ENCODE measurements at regions not wholly inside any gene's neighbourhood (a gene's known extent, or its start where the extent isn't known, plus 50 kb on each side); places are given as distances from the start of the nearest gene placed in this dataset.

- DNase-seq (ENCODE audit: low spot score) = no peak
- intact Hi-C loops (cut with DNase I) = no loop called here
Observed at GRCh38 chr6:22845467-22845866, 276.1 kb downstream of the HDGFL1 start.

DNA sequence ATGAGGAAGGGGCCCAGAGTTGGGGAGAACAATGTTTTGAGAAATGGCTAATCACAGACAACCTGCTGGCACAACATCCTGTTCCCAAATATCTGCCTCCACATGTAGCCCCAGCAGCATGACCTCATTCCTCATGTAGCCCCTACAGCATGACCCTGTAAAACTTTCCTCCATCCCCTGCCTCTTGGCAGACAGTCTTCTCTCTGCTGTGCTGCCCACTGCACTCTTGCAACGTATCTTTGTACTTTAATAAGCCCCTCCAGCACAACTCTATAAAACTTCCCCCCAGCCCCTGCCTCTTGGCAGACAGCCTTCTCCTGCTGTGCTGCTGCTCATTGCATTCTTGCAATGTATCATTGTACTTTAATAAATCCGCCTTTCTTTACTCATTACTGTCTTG is 278.8 kb downstream of the HDGFL1 start:
- no peak for DNase-seq (ENCODE audit: low spot score)
- intact Hi-C loops (cut with DNase I) = no loop called here

- no peak for DNase-seq (ENCODE audit: low spot score)
- intact Hi-C loops (cut with DNase I) = no loop called here
Observed at GRCh38 chr6:22849921-22850320, 280.6 kb downstream of the HDGFL1 start.

DNA sequence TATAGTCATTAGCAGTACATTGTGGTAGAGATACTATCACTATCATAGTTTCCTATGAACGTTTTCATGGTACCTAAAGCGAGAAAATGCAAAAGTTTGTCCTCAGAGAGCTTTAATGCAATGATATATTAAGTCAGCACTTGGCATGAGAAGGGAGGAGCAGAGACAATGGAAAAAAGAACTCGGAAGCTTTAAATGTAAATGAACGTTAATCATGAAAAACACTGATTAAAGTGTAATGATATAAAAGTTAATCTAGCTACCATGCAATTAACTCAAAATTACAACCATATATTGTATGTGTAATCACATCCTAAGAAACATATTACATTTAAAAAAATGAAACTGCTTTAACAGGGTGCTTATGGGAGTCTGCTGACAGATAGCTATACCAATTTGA is 282.7 kb downstream of the HDGFL1 start:
- intact Hi-C loops (cut with DNase I) = no loop called here
- no peak for DNase-seq (ENCODE audit: low spot score)

DNA sequence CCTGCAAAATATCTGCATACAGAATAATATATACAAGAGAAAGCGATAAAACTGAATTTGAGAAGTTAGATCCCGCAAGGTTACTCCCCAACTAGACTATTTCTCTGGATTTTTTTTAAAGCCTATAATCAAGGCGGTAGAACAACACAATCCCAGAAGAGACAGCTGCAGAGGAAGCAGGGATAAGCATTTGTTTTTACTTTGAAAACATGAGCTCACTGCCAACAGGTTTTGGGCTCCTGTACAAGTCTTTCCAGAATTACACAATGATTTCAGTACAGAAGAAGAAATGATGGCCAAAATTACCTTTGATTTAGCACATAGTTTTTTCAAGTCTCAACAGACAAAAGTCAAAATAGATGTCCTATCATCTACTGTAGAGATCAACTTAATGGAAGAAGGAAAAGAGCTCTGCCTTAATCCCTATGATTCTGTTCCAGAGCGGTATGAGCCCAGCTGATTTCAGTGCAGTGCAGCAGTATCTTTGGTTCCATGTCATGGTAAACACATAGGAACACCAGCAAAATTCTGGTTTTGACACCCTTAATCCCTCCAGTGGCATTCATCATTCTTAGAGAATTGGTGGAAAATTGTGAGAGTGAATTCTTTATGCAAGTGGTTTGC is 304.3 kb downstream of the HDGFL1 start:
- DNase-seq (ENCODE audit: low spot score) = no peak
- intact Hi-C loops (cut with DNase I) = no loop called here

- intact Hi-C loops (cut with DNase I) = loop anchor here in 1 of 2 donors (2.0 kb wide), 1 partner anchor 47 kb away; no protein-coding TSS in a partner anchor
- DNase-seq (ENCODE audit: low spot score) = no peak
Observed at GRCh38 chr6:22875845-22876244, 306.5 kb downstream of the HDGFL1 start.

GRCh38 chr6:22878324-22878701 is 308.9 kb downstream of the HDGFL1 start:
- intact Hi-C loops (cut with DNase I) = no loop called here
- no peak for DNase-seq (ENCODE audit: low spot score)

DNA sequence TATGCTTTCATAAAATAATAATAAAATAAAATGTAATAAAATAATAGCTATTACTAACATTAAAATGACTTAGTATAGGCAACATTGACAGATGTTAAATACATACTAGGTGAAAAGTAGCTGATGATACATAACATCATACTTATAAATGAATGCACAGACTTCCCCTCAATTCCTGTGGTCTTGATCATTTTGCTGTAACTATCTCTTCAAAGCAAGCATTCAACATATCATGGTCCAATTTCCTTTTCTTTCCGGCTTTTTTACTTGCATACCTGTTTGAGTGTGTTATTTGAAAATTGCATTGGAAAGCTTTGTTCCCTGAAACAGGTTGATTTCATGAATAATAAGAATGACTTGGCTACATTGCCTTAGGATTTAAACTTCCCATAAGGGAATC is 309.3 kb downstream of the HDGFL1 start:
- no peak for DNase-seq (ENCODE audit: low spot score)
- intact Hi-C loops (cut with DNase I) = no loop called here

GRCh38 chr6:22880686-22881433 is 311.5 kb downstream of the HDGFL1 start:
- intact Hi-C loops (cut with DNase I) = loop anchor here in 1 of 2 donors (5.0 kb wide), 1 partner anchor 814 kb away; no protein-coding TSS in a partner anchor
- no peak for DNase-seq (ENCODE audit: low spot score)

DNA sequence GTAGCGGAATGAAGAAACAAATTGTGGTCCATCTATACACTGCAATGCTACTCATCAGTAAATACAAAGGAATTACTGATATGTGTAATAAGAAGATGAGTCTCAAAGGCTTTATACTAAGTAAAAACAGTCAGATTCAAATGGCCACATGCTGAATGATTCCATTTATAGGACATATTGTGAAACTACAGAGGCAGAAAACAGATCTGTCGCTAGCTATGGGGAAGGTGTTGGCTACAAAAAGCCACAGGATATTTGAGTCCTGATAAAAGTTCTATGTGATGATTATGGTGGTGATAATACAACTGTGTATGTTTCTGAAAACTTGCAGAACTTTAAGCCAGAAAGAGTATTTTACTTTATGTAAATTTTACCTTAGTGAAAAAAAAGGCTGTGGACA is 313.2 kb downstream of the HDGFL1 start:
- DNase-seq (ENCODE audit: low spot score) = no peak
- intact Hi-C loops (cut with DNase I) = loop anchor here in 1 of 2 donors (5.0 kb wide), 1 partner anchor 815 kb away; no protein-coding TSS in a partner anchor

DNA sequence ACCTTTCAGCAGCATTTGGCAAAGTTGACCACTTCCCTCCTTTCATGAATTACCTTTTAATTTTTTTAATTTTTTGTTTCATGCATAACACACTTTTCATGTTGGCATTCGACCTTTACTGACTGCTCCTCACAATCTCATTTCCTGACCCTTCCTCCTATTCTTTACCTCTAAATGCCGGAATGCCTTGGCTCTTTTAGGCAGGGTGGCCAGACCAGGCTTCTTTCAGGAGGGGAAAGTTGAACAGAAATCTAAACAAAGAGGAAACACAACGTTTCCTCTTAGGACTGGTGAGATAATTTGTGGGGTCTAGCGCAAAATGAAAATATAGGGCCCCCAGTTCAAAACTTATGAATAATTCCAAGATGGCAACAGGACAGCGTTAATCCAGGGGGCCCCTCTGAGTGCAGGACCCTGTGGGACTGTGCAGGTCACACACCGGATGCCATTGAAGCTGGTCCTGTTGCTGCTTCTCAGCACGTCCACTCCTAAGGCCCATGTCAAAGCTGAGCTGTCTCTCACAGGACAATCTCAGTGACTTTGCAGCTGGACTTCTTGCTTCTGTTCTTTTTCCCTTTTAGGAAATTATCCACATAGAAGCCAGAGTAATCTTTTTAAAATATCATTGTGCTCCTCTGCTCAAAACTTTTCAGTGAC is 313.8 kb downstream of the HDGFL1 start:
- intact Hi-C loops (cut with DNase I) = loop anchor here in 1 of 2 donors (5.0 kb wide), 1 partner anchor 816 kb away; no protein-coding TSS in a partner anchor
- no peak for DNase-seq (ENCODE audit: low spot score)

DNA sequence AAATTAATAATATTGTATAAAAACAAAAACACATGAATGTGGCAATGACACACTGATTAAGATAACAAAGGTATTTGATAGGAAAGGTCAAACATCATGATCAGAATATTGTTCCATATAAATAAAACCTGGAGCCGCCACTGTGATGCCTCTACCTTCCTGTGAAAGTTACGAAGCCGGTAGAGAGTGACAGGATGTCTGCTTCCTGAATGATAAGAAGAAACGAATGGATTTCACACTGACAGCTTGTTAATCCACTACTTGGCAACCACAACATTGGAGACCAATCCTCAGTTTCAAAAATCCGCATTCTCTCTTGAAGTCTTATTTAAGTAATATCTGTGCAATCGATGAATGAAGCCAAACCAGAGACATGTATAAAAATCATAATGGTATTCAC is 315.1 kb downstream of the HDGFL1 start:
- DNase-seq (ENCODE audit: low spot score) = no peak
- intact Hi-C loops (cut with DNase I) = loop anchor here in 1 of 2 donors (5.0 kb wide), 1 partner anchor 817 kb away; no protein-coding TSS in a partner anchor

GRCh38 chr6:22886650-22887581 is 317.6 kb downstream of the HDGFL1 start:
- no peak for DNase-seq (ENCODE audit: low spot score)
- intact Hi-C loops (cut with DNase I) = no loop called here

DNA sequence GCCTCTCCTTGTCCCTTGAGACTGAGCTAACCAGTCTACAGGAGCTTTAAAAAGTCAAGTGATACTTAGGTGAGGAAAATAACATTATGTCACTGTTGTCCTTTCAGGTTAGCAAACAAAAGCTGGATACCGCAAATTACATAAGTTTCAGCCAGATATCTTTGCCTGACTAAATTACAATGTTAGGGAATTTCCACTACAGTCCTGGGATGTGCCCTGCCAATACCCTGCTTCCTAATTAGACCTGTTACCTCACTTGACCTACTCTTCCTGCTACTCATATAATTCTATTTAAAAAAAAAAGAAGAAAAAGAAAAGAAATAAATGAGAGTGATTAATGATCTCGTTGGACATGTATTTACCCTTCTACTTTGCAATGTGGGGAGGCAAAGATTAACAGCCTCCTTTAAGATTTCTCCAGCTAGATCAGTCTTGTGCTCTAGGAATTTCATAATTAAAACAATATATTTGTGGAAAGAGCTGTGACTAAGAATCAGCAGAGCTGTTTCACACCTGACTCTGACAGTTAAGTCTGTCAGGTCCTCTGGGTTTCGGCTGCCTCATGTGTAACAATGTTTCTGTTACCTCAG is 318.9 kb downstream of the HDGFL1 start:
- intact Hi-C loops (cut with DNase I) = no loop called here
- no peak for DNase-seq (ENCODE audit: low spot score)

- intact Hi-C loops (cut with DNase I) = no loop called here
- DNase-seq (ENCODE audit: low spot score) = no peak
Observed at GRCh38 chr6:22891934-22892333, 322.6 kb downstream of the HDGFL1 start.

DNA sequence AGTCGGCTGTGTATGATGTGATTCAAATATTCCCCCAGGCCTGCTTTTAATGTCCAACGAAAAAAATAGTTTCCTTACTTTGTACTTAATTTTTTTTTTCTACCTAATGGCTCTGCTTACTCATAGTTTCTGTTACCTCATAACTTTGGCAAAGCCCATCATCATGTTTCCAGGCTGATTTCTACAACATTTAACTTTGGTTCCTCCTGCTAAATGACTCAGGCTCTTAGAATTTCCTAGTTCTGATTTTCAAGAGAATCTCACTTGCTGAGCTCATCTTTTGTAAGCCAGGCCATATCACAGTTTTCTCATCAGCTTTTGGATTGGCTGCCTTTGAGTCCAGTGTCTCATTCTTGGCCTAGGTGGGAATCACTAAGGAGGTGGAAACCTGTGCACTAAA is 323.1 kb downstream of the HDGFL1 start:
- intact Hi-C loops (cut with DNase I) = no loop called here
- no peak for DNase-seq (ENCODE audit: low spot score)

DNA sequence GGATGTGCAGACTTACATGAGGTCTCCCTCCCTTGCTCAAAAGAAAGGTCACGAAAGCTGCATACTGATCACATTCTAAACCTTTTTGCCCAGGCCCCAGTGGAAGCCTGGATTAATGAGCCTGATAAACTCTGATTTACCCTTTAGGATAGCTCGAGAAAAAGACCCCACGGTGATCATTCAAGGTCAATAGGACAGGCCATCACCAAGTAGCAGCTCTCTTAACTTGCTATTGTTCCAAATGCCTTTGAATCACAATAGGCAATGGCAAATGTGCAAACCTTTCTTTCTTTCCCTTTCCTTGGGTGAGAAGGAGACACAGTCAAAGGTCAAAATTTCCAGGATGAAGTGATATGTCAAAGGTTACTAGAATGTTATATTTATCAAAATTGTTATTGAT is 327.3 kb downstream of the HDGFL1 start:
- intact Hi-C loops (cut with DNase I) = no loop called here

DNA sequence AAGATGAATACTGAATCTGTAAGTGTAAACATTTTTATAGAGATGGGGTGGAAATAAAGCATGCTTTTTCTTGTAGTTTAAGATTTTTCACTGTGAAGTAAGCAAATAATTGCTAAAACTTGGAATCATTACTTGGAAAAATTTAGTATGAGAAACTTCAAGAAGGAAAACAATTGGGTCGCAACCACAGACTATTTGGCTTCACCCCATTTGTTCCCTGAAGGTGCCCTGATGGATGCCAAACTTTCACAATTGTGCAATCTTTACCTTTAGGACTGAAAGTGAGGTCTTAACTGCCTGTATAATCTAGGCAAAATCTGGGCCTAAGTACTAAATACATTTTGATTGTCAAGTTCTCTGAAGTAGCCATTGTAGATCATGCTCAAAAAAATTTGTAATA is 330.1 kb downstream of the HDGFL1 start:
- no peak for DNase-seq (ENCODE audit: low spot score)
- intact Hi-C loops (cut with DNase I) = no loop called here

More for the DNA sequence above, 327.3 kb downstream of the HDGFL1 start:
- DNase-seq (ENCODE audit: low spot score) = no peak

GRCh38 chr6:22903826-22904225 is 334.5 kb downstream of the HDGFL1 start:
- intact Hi-C loops (cut with DNase I) = no loop called here
- DNase-seq (ENCODE audit: low spot score) = no peak
